Neural progenitor cell (in vitro differentiated cells): ENCODE measurements at regions not wholly inside any gene's neighbourhood (a gene's known extent, or its start where the extent isn't known, plus 50 kb on each side); places are given as distances from the start of the nearest gene placed in this dataset.

Source experiments
- DNase-seq: peaks from one replicate; pipeline ENCODE4 v3.0.0-alpha.2; 2016; ENCODE audit warnings: low spot score
- H2AFZ ChIP-seq: fragments of 200-600 bp; sonication (generic); replicated peaks from 2 replicates; pipeline ENCODE4 v1.6.1; 2016; ENCODE audit warnings: antibody characterized with exemption
- H3F3A ChIP-seq: fragments of 200-600 bp; sonication (generic); 2 replicates; pipeline ENCODE4 v1.6.1; 2016; ENCODE audit warnings: antibody characterized with exemption, low read depth
- H3K27ac ChIP-seq: fragments of 200-600 bp; sonication (generic); 2 replicates; pipeline ENCODE4 v1.5.1; 2016; ENCODE audit warnings: mild to moderate bottlenecking
- H3K27me3 ChIP-seq: fragments of 200-600 bp; sonication (generic); 2 replicates; pipeline ENCODE4 v1.6.1; 2016; ENCODE audit warnings: mild to moderate bottlenecking, moderate library complexity
- H3K36me3 ChIP-seq: fragments of 200-600 bp; sonication (generic); 2 replicates; pipeline ENCODE4 v1.5.1; 2016
- H3K4me1 ChIP-seq: fragments of 200-600 bp; sonication (generic); 2 replicates; pipeline ENCODE4 v1.6.1; 2016; ENCODE audit warnings: mixed run types
- H3K4me2 ChIP-seq: fragments of 200-600 bp; sonication (generic); 2 replicates; pipeline ENCODE4 v1.6.1; 2016
- H3K4me3 ChIP-seq: fragments of 200-600 bp; sonication (generic); 2 replicates; pipeline ENCODE4 v1.5.1; 2016
- H3K79me2 ChIP-seq: fragments of 200-600 bp; sonication (generic); 2 replicates; pipeline ENCODE4 v1.6.1; 2016; ENCODE audit warnings: low read depth
- H3K9ac ChIP-seq: fragments of 200-600 bp; sonication (generic); 2 replicates; pipeline ENCODE4 v1.6.1; 2016
- H3K9me3 ChIP-seq: fragments of 200-600 bp; sonication (generic); 2 replicates; pipeline ENCODE4 v1.5.1; 2016; ENCODE audit warnings: low read depth
- H4K20me1 ChIP-seq: fragments of 200-600 bp; sonication (generic); 2 replicates; pipeline ENCODE4 v1.6.1; 2016; ENCODE audit warnings: low read depth
- H3K27ac Mint-ChIP-seq: 3 replicates; pipeline ENCODE4 v1.8.0; 2021; ENCODE audit warnings: mixed read lengths
- H3K27me3 Mint-ChIP-seq: 2 replicates; pipeline ENCODE4 v1.8.0; 2022; ENCODE audit warnings: low read depth, mild to moderate bottlenecking, inconsistent platforms, moderate library complexity, mixed read lengths; ENCODE audit not compliant: insufficient read depth
- H3K36me3 Mint-ChIP-seq: 3 replicates; pipeline ENCODE4 v1.8.0; 2021; ENCODE audit warnings: mixed read lengths
- H3K4me1 Mint-ChIP-seq: 3 replicates; pipeline ENCODE4 v1.8.0; 2021; ENCODE audit warnings: mixed read lengths
- H3K4me3 Mint-ChIP-seq: 3 replicates; pipeline ENCODE4 v1.8.0; 2021; ENCODE audit warnings: mild to moderate bottlenecking, moderate library complexity, mixed read lengths
- H3K9me3 Mint-ChIP-seq: 3 replicates; pipeline ENCODE4 v1.8.0; 2020; ENCODE audit warnings: mixed read lengths
- EZH2 ChIP-seq: fragments of 200-600 bp; sonication (generic); IDR thresholded peaks from 2 replicates; pipeline ENCODE4 v1.6.1; 2017; ENCODE audit warnings: antibody characterized with exemption, mild to moderate bottlenecking, moderate library complexity
- EZH2phosphoT487 ChIP-seq: fragments of 200-600 bp; sonication (generic); IDR thresholded peaks from 2 replicates; pipeline ENCODE4 v1.6.1; 2017; ENCODE audit warnings: antibody characterized with exemption
- TF ChIP-seq, protein P1 (sequence below): fragments of 200-600 bp; sonication (generic); IDR thresholded peaks from 2 replicates; pipeline ENCODE4 v1.5.1; 2017; ENCODE audit warnings: antibody characterized with exemption, mild to moderate bottlenecking

DNA sequence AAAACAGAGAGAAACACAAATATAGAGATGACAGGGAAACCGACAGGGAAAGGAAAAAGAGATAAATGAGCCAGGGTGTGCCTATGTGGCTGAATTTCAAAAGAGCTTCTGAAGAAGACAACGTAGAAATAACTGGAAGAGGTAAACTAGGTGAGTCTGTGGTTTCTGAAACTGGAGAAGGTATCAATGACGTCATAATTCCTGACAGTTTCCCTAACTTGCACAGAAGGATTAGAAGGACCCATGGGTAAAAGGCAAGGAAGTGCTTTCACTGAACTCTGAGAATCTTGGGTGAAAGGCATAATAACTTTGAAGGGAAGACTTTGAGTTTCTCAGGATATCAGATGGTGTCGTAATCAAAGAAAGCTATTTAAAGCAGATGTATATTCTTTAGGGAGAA lies 790.8 kb upstream of the NUDT12 start:
- Mint-ChIP-seq H3K27ac (no peak overlapping the region), H3K27me3 (no peaks in the 10 kb centered on the region), H3K36me3 (no peaks in the 10 kb centered on the region), H3K4me3 (no peak overlapping the region), H3K4me1 (peaks cover 15% of the 10 kb centered on the region), H3K9me3 (no peaks in the 10 kb centered on the region)
- no peak overlapping the region for H2AFZ ChIP-seq
- no peaks in the 10 kb centered on the region for H3K79me2 ChIP-seq
- H3K27ac ChIP-seq = no peak overlapping the region
- no peaks in the 10 kb centered on the region for H3K9me3 ChIP-seq
- no peaks in the 10 kb centered on the region for H4K20me1 ChIP-seq
- no peak overlapping the region for H3K4me2 ChIP-seq
- no peaks in the 10 kb centered on the region for H3K4me1 ChIP-seq
- no peaks in the 10 kb centered on the region for H3K27me3 ChIP-seq
- no peak overlapping the region for H3K4me3 ChIP-seq
- no peak for TF ChIP-seq EZH2phosphoT487
- TF ChIP-seq, protein P1, sequence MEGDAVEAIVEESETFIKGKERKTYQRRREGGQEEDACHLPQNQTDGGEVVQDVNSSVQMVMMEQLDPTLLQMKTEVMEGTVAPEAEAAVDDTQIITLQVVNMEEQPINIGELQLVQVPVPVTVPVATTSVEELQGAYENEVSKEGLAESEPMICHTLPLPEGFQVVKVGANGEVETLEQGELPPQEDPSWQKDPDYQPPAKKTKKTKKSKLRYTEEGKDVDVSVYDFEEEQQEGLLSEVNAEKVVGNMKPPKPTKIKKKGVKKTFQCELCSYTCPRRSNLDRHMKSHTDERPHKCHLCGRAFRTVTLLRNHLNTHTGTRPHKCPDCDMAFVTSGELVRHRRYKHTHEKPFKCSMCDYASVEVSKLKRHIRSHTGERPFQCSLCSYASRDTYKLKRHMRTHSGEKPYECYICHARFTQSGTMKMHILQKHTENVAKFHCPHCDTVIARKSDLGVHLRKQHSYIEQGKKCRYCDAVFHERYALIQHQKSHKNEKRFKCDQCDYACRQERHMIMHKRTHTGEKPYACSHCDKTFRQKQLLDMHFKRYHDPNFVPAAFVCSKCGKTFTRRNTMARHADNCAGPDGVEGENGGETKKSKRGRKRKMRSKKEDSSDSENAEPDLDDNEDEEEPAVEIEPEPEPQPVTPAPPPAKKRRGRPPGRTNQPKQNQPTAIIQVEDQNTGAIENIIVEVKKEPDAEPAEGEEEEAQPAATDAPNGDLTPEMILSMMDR = no peak
- TF ChIP-seq EZH2 = no peak
- no peak for DNase-seq
- no peak overlapping the region for H3K9ac ChIP-seq
- no peaks in the 10 kb centered on the region for H3F3A ChIP-seq
- H3K36me3 ChIP-seq = no peaks in the 10 kb centered on the region

DNA sequence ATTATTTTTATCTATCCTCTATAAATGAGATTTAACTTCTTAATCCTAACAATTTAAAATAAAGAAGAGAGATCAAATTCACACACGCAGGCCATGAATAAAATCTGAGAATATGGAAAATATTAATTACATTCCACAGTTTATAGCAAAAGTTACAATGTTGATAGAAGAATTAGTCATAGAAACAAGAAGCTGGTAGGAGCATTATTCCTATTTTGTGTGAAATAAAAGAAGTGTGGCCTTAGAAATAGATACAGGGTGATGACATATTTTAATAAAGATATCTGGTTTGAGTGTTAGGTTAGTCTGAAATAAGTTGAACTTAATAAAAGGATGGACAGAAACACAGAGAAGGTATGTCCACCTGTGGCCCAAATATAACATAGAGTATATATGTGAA lies 790.4 kb upstream of the NUDT12 start:
- Histone ChIP-seq H3K4me3 (no peak overlapping the region), H3K4me2 (no peak overlapping the region), H3K9ac (no peak overlapping the region), H4K20me1 (no peaks in the 10 kb centered on the region), H3K9me3 (no peaks in the 10 kb centered on the region), H3K4me1 (no peaks in the 10 kb centered on the region), H3F3A (no peaks in the 10 kb centered on the region), H3K79me2 (no peaks in the 10 kb centered on the region), H3K27me3 (no peaks in the 10 kb centered on the region), H2AFZ (no peak overlapping the region), H3K27ac (no peak overlapping the region), H3K36me3 (no peaks in the 10 kb centered on the region)
- Mint-ChIP-seq H3K27ac (no peak overlapping the region), H3K9me3 (no peaks in the 10 kb centered on the region), H3K36me3 (no peaks in the 10 kb centered on the region), H3K4me3 (no peak overlapping the region), H3K27me3 (no peaks in the 10 kb centered on the region), H3K4me1 (peaks cover 15% of the 10 kb centered on the region)
- no peak for DNase-seq
- TF ChIP-seq EZH2phosphoT487 (no peak), EZH2 (no peak)
- TF ChIP-seq, protein P1 = no peak

DNA sequence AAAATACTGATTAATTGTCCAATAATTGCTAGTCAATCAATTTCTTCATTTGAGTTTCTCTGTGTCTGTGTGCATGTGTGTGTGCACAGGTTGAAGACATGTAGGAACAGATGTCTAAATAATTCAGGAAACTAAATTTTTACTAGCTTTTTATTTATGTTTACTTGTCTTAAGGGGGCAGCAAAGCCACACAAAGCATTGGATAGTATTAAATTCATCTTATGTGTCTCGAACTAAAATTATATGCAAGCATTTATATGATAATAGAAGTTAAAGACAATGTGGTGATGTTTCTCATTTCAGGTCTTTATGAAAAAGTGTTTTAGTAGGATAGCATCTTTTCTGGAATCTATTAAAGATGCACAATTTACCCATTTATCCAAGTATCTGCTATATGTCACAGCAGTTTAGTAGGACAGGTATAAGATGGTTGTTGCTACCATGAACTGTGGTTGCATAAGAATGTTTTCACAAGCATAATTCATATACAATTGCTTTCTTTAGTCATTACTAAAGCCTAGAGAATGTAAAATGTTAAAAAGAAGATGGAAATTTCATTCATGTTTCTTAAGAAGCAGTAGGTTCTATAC lies 784.6 kb upstream of the NUDT12 start:
- H3F3A ChIP-seq = no peaks in the 10 kb centered on the region
- H3K79me2 ChIP-seq = no peaks in the 10 kb centered on the region
- Mint-ChIP-seq H3K27me3 (no peaks in the 10 kb centered on the region), H3K36me3 (no peaks in the 10 kb centered on the region), H3K4me3 (no peak overlapping the region), H3K4me1 (peaks cover 13% of the 10 kb centered on the region), H3K9me3 (no peaks in the 10 kb centered on the region), H3K27ac (no peak overlapping the region)
- H3K9ac ChIP-seq = no peak overlapping the region
- H4K20me1 ChIP-seq = no peaks in the 10 kb centered on the region
- no peaks in the 10 kb centered on the region for H3K36me3 ChIP-seq
- no peaks in the 10 kb centered on the region for H3K27me3 ChIP-seq
- H2AFZ ChIP-seq = no peak overlapping the region
- H3K4me1 ChIP-seq = no peaks in the 10 kb centered on the region
- peak; percentile 10 for DNase-seq
- no peak overlapping the region for H3K27ac ChIP-seq
- no peak overlapping the region for H3K4me3 ChIP-seq
- H3K4me2 ChIP-seq = no peak overlapping the region
- no peaks in the 10 kb centered on the region for H3K9me3 ChIP-seq
- TF ChIP-seq EZH2 = no peak
- TF ChIP-seq EZH2phosphoT487 = no peak
- TF ChIP-seq, protein P1 = peak; percentile 52
